ENCODE measurements at regions not wholly inside any gene's neighbourhood (a gene's known extent, or its start where the extent isn't known, plus 50 kb on each side); places are given as distances from the start of the nearest gene placed in this dataset.

- Histone ChIP-seq H3K4me1 (peaks cover 22% of the 10 kb centered on the region), H3K9me3 (no peaks in the 10 kb centered on the region), H3K36me3 (replicated peaks in 1 of 2; ENCODE audit: insufficient read depth in 1 of 2, low read depth in 2 of 2) (no peaks in the 10 kb centered on the region), H3K27ac (peak overlapping the region in 3 of 4 donors; percentile 42 to 62 (median 50)), H3K4me3 (peak overlapping the region; percentile 6 to 8), H3K27me3 (no peaks in the 10 kb centered on the region)
- WGBS, 2 donors = 2% methylated on average over 21 to 23 of the region's 23 CpGs
- TF ChIP-seq POLR2A (IDR thresholded peaks at IDR 0.05) = no peak
- TF ChIP-seq CTCF (IDR thresholded peaks at IDR 0.05) = no peak
- intact Hi-C loops (cut with DNase I) = no loop called here
- ATAC-seq (peak; percentile 43), DNase-seq (peak in 3 of 4 donors; percentile 48 to 64 (median 49))
Measured at GRCh38 chr1:10943991-10944730, 68.3 kb upstream of the TARDBP start.

- 74 to 84% methylated on average over 14 to 18 of the region's 19 CpGs for WGBS, 2 donors
- Histone ChIP-seq H3K9me3 (no peaks in the 10 kb centered on the region), H3K4me1 (peaks cover 22% of the 10 kb centered on the region), H3K4me3 (no peak overlapping the region), H3K36me3 (replicated peaks in 1 of 2; ENCODE audit: insufficient read depth in 1 of 2, low read depth in 2 of 2) (no peaks in the 10 kb centered on the region), H3K27me3 (no peaks in the 10 kb centered on the region), H3K27ac (no peak overlapping the region)
- ATAC-seq (no peak), DNase-seq (no peak)
- no peak for TF ChIP-seq POLR2A (IDR thresholded peaks at IDR 0.05)
- TF ChIP-seq CTCF (IDR thresholded peaks at IDR 0.05) = no peak
- intact Hi-C loops (cut with DNase I) = no loop called here
Measured at GRCh38 chr1:10945991-10946509, 66.4 kb upstream of the TARDBP start.

- Histone ChIP-seq H3K27ac (no peak overlapping the region), H3K4me1 (peaks cover 15% of the 10 kb centered on the region), H3K36me3 (replicated peaks in 1 of 2; ENCODE audit: insufficient read depth in 1 of 2, low read depth in 2 of 2) (no peaks in the 10 kb centered on the region), H3K4me3 (no peak overlapping the region), H3K27me3 (no peaks in the 10 kb centered on the region), H3K9me3 (no peaks in the 10 kb centered on the region)
- no peak for ATAC-seq
- TF ChIP-seq CTCF (IDR thresholded peaks at IDR 0.05) (no peak), POLR2A (IDR thresholded peaks at IDR 0.05) (no peak)
- intact Hi-C loops (cut with DNase I) = no loop called here
- 89% methylated on average over 7 of the region's 7 CpGs; no CpG with 5 or more reads in 1 of the 2 donors for WGBS, 2 donors
- DNase-seq = no peak
Measured at GRCh38 chr1:10947181-10947580, 65.3 kb upstream of the TARDBP start.

GRCh38 chr1:10947691-10948462, 64.6 kb upstream of the TARDBP start:
- no peaks in the 10 kb centered on the region for H3K27me3 ChIP-seq
- H3K4me3 ChIP-seq = no peak overlapping the region
- TF ChIP-seq POLR2A (IDR thresholded peaks at IDR 0.05) = no peak
- no peak for TF ChIP-seq CTCF (IDR thresholded peaks at IDR 0.05)
- H3K4me1 ChIP-seq = peaks cover 14% of the 10 kb centered on the region
- DNase-seq (no peak), ATAC-seq (no peak)
- intact Hi-C loops (cut with DNase I) = no loop called here
- no peak overlapping the region for H3K27ac ChIP-seq
- H3K36me3 ChIP-seq (replicated peaks in 1 of 2; ENCODE audit: insufficient read depth in 1 of 2, low read depth in 2 of 2) = no peaks in the 10 kb centered on the region
- H3K9me3 ChIP-seq = no peaks in the 10 kb centered on the region
- 89 to 93% methylated on average over 9 to 19 of the region's 19 CpGs for WGBS, 2 donors

Data from body of pancreas (tissue), 4 donors.